Loucy (cell line): ENCODE measurements at regions not wholly inside any gene's neighbourhood (a gene's known extent, or its start where the extent isn't known, plus 50 kb on each side); places are given as distances from the start of the nearest gene placed in this dataset.

ENCODE experiments used
- H2AFZ ChIP-seq: fragments of 200-600 bp; sonication (generic); 2 replicates; pipeline ENCODE4 v1.6.0; 2016; ENCODE audit warnings: antibody characterized with exemption, mild to moderate bottlenecking, low read length, moderate library complexity
- H3F3A ChIP-seq: fragments of 200-600 bp; 2 replicates; pipeline ENCODE4 v1.6.0; 2016; ENCODE audit warnings: antibody characterized with exemption, low read depth, mild to moderate bottlenecking
- H3K27me3 ChIP-seq: fragments of 200-600 bp; sonication (generic); 2 replicates; pipeline ENCODE4 v1.6.1; 2014; ENCODE audit warnings: low read length, mild to moderate bottlenecking; ENCODE audit not compliant: insufficient read depth, poor library complexity, severe bottlenecking
- H3K36me3 ChIP-seq: fragments of 200-600 bp; sonication (generic); 2 replicates; pipeline ENCODE4 v1.6.1; 2016; ENCODE audit warnings: low read length; ENCODE audit not compliant: insufficient read depth
- H3K4me1 ChIP-seq: fragments of 200-600 bp; sonication (generic); 2 replicates; pipeline ENCODE4 v1.5.1; 2014; ENCODE audit warnings: low read length, mild to moderate bottlenecking; ENCODE audit not compliant: insufficient read depth, poor library complexity, severe bottlenecking
- H3K4me2 ChIP-seq: fragments of 200-600 bp; sonication (generic); 2 replicates; pipeline ENCODE4 v1.6.0; 2014; ENCODE audit warnings: antibody characterized with exemption, low read length, low read depth, mild to moderate bottlenecking; ENCODE audit not compliant: poor library complexity, severe bottlenecking
- H3K4me3 ChIP-seq: fragments of 200-600 bp; sonication (generic); 2 replicates; pipeline ENCODE4 v1.5.1; 2014; ENCODE audit warnings: low read length, mild to moderate bottlenecking, mixed read lengths; ENCODE audit not compliant: poor library complexity, severe bottlenecking
- H3K79me2 ChIP-seq: fragments of 200-600 bp; sonication (generic); 2 replicates; pipeline ENCODE4 v1.6.1; 2014; ENCODE audit warnings: low read length; ENCODE audit not compliant: insufficient read depth
- H3K9ac ChIP-seq: fragments of 200-600 bp; sonication (generic); 2 replicates; pipeline ENCODE4 v1.6.0; 2014; ENCODE audit warnings: mild to moderate bottlenecking, low read depth, low read length, moderate library complexity; ENCODE audit not compliant: poor library complexity, severe bottlenecking
- H3K9me2 ChIP-seq: fragments of 200-600 bp; sonication (generic); replicated peaks from 2 replicates; pipeline ENCODE4 v1.6.1; 2016; ENCODE audit warnings: low read depth, low read length, mixed read lengths
- H3K9me3 ChIP-seq: fragments of 200-600 bp; sonication (generic); 2 replicates; pipeline ENCODE4 v1.6.1; 2014; ENCODE audit warnings: mild to moderate bottlenecking, antibody characterized with exemption, low read length, low read depth; ENCODE audit not compliant: insufficient read depth
- H4K20me1 ChIP-seq: fragments of 200-600 bp; sonication (generic); 2 replicates; pipeline ENCODE4 v1.6.0; 2014; ENCODE audit warnings: antibody characterized with exemption, low read length, mild to moderate bottlenecking; ENCODE audit not compliant: insufficient read depth, poor library complexity, severe bottlenecking
- EZH2phosphoT487 ChIP-seq: fragments of 200-600 bp; IDR thresholded peaks from 2 replicates; pipeline ENCODE4 v1.6.1; 2018; ENCODE audit warnings: antibody characterized with exemption, mild to moderate bottlenecking, moderate library complexity, borderline replicate concordance
- TF ChIP-seq, protein P1 (sequence below): fragments of 200-600 bp; sonication (generic); conservative IDR thresholded peaks from 2 replicates; pipeline ENCODE4 v1.5.1; 2014; ENCODE audit warnings: mild to moderate bottlenecking, antibody characterized with exemption, low read length

GRCh38 chr4:72857216-72857615 is 212.3 kb downstream of the COX18 start:
- Histone ChIP-seq H3K4me3 (no peak overlapping the region), H4K20me1 (no peaks in the 10 kb centered on the region), H2AFZ (no peak overlapping the region), H3K36me3 (no peaks in the 10 kb centered on the region), H3K27me3 (no peaks in the 10 kb centered on the region), H3K9me2 (no peaks in the 10 kb centered on the region), H3K4me1 (no peaks in the 10 kb centered on the region), H3F3A (no peaks in the 10 kb centered on the region), H3K4me2 (no peak overlapping the region), H3K79me2 (no peaks in the 10 kb centered on the region), H3K9me3 (no peaks in the 10 kb centered on the region), H3K9ac (no peak overlapping the region)
- TF ChIP-seq, protein P1, sequence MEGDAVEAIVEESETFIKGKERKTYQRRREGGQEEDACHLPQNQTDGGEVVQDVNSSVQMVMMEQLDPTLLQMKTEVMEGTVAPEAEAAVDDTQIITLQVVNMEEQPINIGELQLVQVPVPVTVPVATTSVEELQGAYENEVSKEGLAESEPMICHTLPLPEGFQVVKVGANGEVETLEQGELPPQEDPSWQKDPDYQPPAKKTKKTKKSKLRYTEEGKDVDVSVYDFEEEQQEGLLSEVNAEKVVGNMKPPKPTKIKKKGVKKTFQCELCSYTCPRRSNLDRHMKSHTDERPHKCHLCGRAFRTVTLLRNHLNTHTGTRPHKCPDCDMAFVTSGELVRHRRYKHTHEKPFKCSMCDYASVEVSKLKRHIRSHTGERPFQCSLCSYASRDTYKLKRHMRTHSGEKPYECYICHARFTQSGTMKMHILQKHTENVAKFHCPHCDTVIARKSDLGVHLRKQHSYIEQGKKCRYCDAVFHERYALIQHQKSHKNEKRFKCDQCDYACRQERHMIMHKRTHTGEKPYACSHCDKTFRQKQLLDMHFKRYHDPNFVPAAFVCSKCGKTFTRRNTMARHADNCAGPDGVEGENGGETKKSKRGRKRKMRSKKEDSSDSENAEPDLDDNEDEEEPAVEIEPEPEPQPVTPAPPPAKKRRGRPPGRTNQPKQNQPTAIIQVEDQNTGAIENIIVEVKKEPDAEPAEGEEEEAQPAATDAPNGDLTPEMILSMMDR: no peak
- TF ChIP-seq EZH2phosphoT487: no peak

DNA sequence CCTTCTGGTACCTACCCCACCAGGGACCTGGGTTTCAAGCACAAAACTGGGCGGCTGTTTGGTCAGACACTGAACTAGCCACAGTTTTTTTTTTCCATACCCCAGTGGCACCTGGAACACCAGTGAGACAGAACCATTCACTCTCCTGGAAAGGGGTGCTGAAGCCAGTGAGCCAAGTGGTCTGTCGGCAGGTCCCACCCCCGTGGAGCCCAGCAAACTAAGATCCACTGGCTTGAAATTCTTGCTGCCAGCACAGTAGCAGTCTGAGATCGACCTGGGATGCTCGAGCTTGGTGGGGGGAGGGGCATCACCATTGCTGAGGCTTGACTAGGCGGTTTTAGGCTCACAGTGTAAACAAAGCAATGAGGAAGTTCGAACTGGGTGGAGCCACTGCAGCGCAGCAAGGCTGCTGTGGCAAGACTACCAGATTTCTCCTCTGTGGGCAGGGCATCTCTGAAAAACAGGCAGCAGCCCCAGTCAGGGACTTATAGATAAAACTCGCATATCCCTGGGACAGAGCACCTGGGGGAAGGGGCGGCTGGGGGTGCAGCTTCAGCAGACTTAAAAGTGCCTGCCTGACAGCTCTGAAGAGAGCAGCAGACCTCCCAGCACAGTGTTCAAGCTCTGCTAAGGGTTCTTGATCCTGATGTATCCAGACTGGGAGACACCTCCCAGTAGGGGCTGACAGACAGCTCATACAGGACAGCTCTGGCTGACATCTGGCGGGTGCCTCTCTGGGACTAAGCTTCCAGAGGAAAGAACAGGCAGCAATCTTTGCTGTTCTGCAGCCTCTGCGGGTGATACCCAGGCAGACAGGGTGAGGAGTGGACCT is 223.0 kb downstream of the COX18 start:
- H3K4me1 ChIP-seq: no peaks in the 10 kb centered on the region
- H3K4me2 ChIP-seq: no peak overlapping the region
- H2AFZ ChIP-seq: no peak overlapping the region
- H3K9me3 ChIP-seq: no peaks in the 10 kb centered on the region
- H3K9me2 ChIP-seq: no peaks in the 10 kb centered on the region
- no peak overlapping the region for H3K4me3 ChIP-seq
- TF ChIP-seq EZH2phosphoT487: no peak
- TF ChIP-seq, protein P1: no peak
- no peaks in the 10 kb centered on the region for H3K27me3 ChIP-seq
- no peaks in the 10 kb centered on the region for H4K20me1 ChIP-seq
- H3K79me2 ChIP-seq: no peaks in the 10 kb centered on the region
- H3F3A ChIP-seq: no peaks in the 10 kb centered on the region
- no peak overlapping the region for H3K9ac ChIP-seq
- no peaks in the 10 kb centered on the region for H3K36me3 ChIP-seq

DNA sequence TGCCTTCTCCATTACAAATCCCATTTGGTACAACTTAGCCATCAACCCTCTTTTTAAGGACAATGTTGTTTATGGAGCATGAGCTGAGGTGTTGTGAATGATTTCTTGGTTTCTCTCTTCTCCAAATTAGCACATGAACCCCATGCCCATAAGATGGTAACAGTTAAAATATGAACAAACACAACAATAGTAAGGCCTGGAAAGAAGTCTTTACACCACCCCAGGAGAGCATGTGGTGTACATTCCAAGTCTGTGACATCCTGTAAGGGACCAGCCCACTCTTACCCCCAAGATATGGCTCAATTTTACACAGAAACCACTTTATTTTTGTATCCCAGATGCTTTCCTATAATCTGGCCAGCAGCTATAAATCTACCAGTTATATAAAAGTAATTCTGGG is 226.1 kb downstream of the COX18 start:
- Histone ChIP-seq H3K9me2 (no peaks in the 10 kb centered on the region), H3K9ac (no peak overlapping the region), H3K4me3 (no peak overlapping the region), H2AFZ (no peak overlapping the region), H3F3A (no peaks in the 10 kb centered on the region), H3K4me2 (no peak overlapping the region), H3K4me1 (no peaks in the 10 kb centered on the region), H4K20me1 (no peaks in the 10 kb centered on the region), H3K79me2 (no peaks in the 10 kb centered on the region), H3K36me3 (no peaks in the 10 kb centered on the region), H3K9me3 (no peaks in the 10 kb centered on the region), H3K27me3 (no peaks in the 10 kb centered on the region)
- no peak for TF ChIP-seq EZH2phosphoT487
- TF ChIP-seq, protein P1: no peak
